PC-9 (cell line): ENCODE measurements at regions not wholly inside any gene's neighbourhood (a gene's known extent, or its start where the extent isn't known, plus 50 kb on each side); places are given as distances from the start of the nearest gene placed in this dataset.

Experiments used
- CTCF ChIP-seq: fragments of 200-600 bp; sonication (generic); conservative IDR thresholded peaks from 2 replicates; pipeline ENCODE4 v1.6.1; 2017; ENCODE audit warnings: mixed run types, antibody characterized with exemption, mild to moderate bottlenecking, moderate library complexity
- EZH2 ChIP-seq: fragments of 200-600 bp; sonication (generic); IDR thresholded peaks from 2 replicates; pipeline ENCODE4 v1.8.0; 2017; ENCODE audit warnings: antibody characterized with exemption, low read depth

DNA sequence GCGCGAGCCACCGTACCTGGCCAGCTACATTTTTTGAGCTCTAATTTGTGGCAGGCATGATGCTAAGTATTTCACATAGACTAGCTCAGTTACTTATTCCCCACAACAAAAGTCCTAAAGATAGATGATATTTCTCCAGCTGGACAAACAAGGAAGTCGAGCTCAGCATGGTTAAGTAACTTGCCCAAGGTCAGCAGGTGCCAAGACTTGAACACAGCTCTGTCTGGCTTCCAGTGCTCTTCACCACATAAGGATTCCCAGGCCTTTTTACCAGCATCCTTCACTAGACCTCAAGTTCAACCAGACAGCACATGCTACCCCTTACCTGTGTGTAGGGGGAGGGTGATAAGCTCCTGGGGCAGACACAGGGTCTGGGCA is 177.3 kb upstream of the NCAM1 start:
- TF ChIP-seq CTCF, result no peak
- TF ChIP-seq EZH2, result no peak
